ENCODE measurements at regions not wholly inside any gene's neighbourhood (a gene's known extent, or its start where the extent isn't known, plus 50 kb on each side); places are given as distances from the start of the nearest gene placed in this dataset.

GRCh38 chr4:124018383-124019317, 622.1 kb downstream of the SPRY1 start:
- FAIRE-seq: no peak

DNA sequence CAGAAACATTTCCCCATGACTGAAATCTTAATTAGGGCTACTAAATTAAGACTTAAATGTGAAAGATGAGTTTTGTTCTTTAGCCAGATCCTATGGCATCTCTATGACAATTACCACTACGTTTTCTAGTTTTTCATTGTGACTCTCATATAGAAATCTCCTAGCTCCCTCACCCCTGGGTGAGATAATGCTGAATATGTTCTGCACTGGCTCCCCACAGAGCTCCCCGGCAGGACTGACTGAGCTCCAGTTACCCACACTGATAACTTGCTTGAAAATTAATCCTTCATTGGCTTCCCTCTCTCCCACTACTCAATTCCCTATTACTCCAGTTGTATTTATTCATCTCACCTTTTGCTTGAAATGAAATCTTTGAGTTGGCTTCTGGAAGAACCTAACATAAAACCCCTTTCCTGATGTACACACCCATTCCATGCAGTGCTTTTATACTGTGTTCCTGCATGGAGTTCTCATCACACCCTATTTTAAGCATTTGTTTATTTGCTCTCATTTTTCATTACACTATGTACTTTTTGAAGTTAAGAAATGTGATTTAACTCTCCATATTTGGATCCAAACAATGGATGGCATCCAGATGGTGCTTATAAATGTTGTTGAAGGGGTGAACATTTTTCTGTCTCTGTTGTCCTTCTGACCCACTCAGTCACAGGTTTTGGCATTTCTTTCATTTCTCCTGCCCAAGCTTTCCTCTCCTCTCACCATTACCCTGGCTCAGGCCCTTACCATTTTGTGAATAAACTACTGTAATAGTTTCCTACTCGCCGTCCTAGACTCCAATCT, 623.4 kb downstream of the SPRY1 start:
- no peak for FAIRE-seq

- FAIRE-seq: no peak
Measured at GRCh38 chr4:124025000-124025399, 628.4 kb downstream of the SPRY1 start.

- no peak for FAIRE-seq
Measured at GRCh38 chr4:124025428-124025827, 628.8 kb downstream of the SPRY1 start.

DNA sequence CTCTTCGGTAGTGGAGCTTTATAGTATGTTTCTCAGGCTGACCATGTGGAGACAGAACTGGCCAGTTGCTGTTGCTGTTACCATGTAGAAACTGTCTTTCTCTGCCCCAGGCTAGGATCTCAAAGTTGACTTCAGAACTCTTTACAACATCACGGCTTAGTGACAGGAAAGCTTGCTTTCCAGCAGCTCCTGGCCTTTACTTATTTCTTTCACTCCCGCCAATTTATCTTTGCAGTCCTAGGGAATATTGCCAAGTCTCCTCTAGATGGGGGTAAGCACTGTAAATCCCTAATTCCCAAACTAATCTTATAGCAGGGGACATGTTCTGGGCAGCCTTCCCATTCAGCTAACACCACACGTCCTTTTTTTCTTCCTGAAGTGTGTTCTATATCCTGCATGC, 631.6 kb downstream of the SPRY1 start:
- FAIRE-seq: no peak

- no peak for FAIRE-seq
Measured at GRCh38 chr4:124030147-124030546, 633.6 kb downstream of the SPRY1 start.

DNA sequence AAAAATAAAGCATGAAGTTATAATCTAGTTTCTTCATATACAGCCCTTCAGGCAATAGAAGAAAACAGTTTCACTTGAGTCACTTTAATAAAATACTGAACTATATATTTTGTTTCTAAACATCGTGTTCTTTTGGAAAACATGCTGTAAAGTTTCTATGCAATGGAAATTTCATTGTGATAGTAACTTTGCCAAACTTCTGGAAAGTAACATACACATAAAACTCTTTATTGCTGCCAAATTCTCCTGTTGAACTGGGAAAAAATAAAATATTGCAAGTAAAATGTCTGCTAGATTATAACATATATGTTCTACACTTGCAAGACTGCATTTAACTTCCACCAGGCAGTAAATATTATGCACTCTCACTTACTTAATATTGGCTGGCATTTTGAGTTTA, 635.4 kb downstream of the SPRY1 start:
- no peak for FAIRE-seq

GRCh38 chr4:124035364-124036041, 638.9 kb downstream of the SPRY1 start:
- FAIRE-seq: no peak

DNA sequence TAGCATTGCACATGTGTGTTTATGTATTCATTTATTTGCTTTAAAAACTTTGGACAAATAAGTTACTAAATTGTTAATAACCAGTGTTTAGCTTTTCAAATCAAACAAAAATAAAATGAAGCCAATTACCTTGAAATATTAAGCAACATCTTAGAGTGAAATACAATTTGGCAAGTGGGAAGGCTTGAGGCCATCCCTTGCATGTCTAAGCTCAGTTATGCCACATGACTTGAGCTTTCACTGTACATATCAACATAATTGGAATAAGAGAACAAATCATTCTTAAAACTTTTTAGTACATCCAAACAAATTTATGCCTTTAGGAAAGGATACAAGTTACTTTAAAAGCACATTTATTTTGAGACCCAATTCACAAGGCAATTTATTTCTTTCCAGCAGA, 640.6 kb downstream of the SPRY1 start:
- FAIRE-seq: no peak

DNA sequence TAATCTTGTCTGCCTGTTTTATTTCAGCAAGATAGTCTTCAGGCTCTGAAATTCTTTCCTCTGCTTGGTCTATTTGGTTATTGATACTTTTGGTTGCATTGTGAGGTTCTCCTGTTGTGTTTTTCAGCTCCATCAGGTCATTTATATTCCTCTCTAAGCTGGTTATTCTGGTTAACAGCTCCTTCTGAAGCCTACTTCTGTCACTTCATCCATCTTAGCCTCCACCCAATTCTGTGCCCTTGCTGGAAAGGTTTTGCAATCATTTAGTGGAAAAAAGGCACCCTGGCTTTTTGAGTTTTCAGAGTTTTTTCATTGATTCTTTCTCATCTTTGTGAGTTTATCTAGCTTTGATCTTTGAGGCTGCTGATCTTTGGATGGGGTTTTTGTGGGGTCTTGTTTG, 647.7 kb downstream of the SPRY1 start:
- no peak for FAIRE-seq

GRCh38 chr4:124044867-124045266, 648.3 kb downstream of the SPRY1 start:
- FAIRE-seq: no peak

GRCh38 chr4:124046190-124046589, 649.6 kb downstream of the SPRY1 start:
- FAIRE-seq: no peak

- FAIRE-seq: no peak
Measured at GRCh38 chr4:124053872-124054538, 657.4 kb downstream of the SPRY1 start.

DNA sequence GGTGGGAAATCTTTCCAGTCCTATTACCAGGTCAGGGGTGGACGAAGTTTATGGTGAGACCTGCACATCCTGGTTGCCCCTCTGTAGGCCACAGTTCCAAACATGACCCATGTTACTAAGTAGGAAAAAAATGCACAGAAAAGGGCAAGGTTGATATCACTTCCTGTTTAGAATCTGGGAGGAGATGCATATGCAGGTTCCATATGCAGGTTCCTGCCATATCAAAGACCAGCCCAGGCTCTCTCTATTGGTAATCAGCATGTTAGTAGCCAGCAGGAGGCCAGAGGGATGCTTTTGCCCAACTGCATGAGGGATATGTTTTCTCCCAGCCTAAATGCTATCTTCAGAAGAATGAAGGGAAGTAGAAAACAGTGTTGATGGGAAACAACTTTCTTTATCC, 657.2 kb downstream of the ANKRD50 start:
- FAIRE-seq: no peak

- FAIRE-seq: no peak
Measured at GRCh38 chr4:124055896-124056295, 656.6 kb downstream of the ANKRD50 start.

GRCh38 chr4:124060261-124060918, 652.1 kb downstream of the ANKRD50 start:
- FAIRE-seq: no peak

DNA sequence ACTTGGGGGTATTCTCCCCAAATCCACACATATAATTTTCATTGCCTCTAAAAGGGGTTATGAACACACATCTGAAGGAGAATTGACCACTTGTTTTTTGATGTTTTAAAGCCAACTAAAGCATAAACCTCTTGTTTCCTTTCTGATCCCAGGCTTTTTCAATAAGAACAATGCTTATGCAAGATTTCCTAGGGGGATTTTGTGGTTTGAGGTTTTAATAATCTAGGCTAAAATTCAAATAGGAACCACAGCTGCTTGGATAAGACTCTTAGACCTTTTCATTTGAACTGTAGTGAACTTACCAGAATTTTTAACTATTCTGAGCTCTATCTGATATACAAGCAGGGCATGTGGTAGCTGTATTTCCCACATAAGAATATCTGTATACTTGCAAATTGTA, 651.1 kb downstream of the ANKRD50 start:
- no peak for FAIRE-seq

GRCh38 chr4:124065422-124065821, 647.1 kb downstream of the ANKRD50 start:
- FAIRE-seq: no peak

- FAIRE-seq: no peak
Measured at GRCh38 chr4:124065936-124066335, 646.6 kb downstream of the ANKRD50 start.

- FAIRE-seq: no peak
Measured at GRCh38 chr4:124066595-124066994, 645.9 kb downstream of the ANKRD50 start.

DNA sequence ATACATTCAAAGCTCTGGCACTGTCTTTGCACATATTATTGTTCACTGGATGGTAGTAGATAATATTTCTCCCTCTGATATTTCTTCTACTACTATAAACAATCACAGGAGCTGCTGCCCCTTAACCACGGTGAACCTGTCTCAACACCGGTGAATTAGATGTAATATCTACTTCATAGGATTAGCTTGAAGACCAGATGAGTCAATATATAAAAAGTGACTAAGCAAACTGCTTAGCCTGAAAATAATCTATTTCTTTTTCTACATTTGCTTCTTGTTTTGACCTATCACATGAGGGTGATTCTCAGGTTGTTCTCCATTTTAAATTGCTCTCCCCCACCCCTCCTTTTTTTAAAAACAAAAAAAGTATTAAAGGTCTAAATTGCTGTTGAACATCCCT, 645.5 kb downstream of the ANKRD50 start:
- FAIRE-seq: no peak

All from A204.1 (cell line).